ENCODE measurements at regions not wholly inside any gene's neighbourhood (a gene's known extent, or its start where the extent isn't known, plus 50 kb on each side); places are given as distances from the start of the nearest gene placed in this dataset.

- ChIA-PET POLR2A (no interaction called here), RAD21 (ENCODE audit: low non-redundant PET in 1 of 2, low total read pairs in 2 of 2, uncharacterized antibody in 2 of 2, unreplicated experiment in 2 of 2) (no interaction called here), CTCF (no interaction called here)
- BruUV-seq (replicated peaks) = no TSS peak
- H3K4me3 ChIP-seq (replicated peaks in 1 of 2; ENCODE audit: low read depth in 1 of 2, low read length in 2 of 2) = no peak overlapping the region
- DNase-seq (ENCODE audit: low read depth, low spot score) (no peak), ATAC-seq (no peak)
- H3K9me2 ChIP-seq (ENCODE audit: insufficient read depth) = no peaks in the 10 kb centered on the region
- no peaks in the 10 kb centered on the region for H3K4me1 ChIP-seq (ENCODE audit: control insufficient read depth in 1 of 2, insufficient read depth in 2 of 2, low read length in 2 of 2)
- H3K27ac ChIP-seq (ENCODE audit: low read depth, low read length) = no peak overlapping the region
- H3K79me2 ChIP-seq (ENCODE audit: insufficient read depth, low read length) = no peaks in the 10 kb centered on the region
- no peak overlapping the region for H3K9ac ChIP-seq (ENCODE audit: low read length)
- H3K9me3 ChIP-seq (ENCODE audit: control insufficient read depth in 1 of 2, insufficient read depth in 1 of 2, low read depth in 1 of 2, low read length in 2 of 2) = no peaks in the 10 kb centered on the region
- no peaks in the 10 kb centered on the region for H3K27me3 ChIP-seq (ENCODE audit: insufficient read depth, low read length)
- intact Hi-C loops (cut with micrococcal nuclease) = no loop called here
- no peaks in the 10 kb centered on the region for H4K20me1 ChIP-seq (ENCODE audit: insufficient read depth)
- H3K36me3 ChIP-seq (ENCODE audit: control insufficient read depth in 1 of 2, insufficient read depth in 2 of 2, low read length in 2 of 2) = no peaks in the 10 kb centered on the region
- H3K4me2 ChIP-seq (ENCODE audit: low read length) = no peak overlapping the region
- TF ChIP-seq CTCF (IDR thresholded peaks at IDR 0.05 in 2 of 3, conservative IDR thresholded peaks at IDR 0.05 in 1 of 3; ENCODE audit: borderline replicate concordance in 1 of 3, insufficient read depth in 1 of 3, low read depth in 2 of 3, low read length in 2 of 3) (no peak), EGR1 (IDR thresholded peaks at IDR 0.05; ENCODE audit: low read depth) (no peak)
- H2AFZ ChIP-seq (ENCODE audit: low read depth, low read length, poor library complexity, severe bottlenecking) = no peak overlapping the region
Observed at GRCh38 chr20:11550657-11551338, 366.9 kb upstream of the BTBD3 start.

GRCh38 chr20:11551479-11551878, 366.2 kb upstream of the BTBD3 start:
- no peak overlapping the region for H3K4me2 ChIP-seq (ENCODE audit: low read length)
- H3K4me1 ChIP-seq (ENCODE audit: control insufficient read depth in 1 of 2, insufficient read depth in 2 of 2, low read length in 2 of 2) = no peaks in the 10 kb centered on the region
- H3K9ac ChIP-seq (ENCODE audit: low read length) = no peak overlapping the region
- H4K20me1 ChIP-seq (ENCODE audit: insufficient read depth) = no peaks in the 10 kb centered on the region
- DNase-seq (ENCODE audit: low read depth, low spot score) = no peak
- H3K9me2 ChIP-seq (ENCODE audit: insufficient read depth) = no peaks in the 10 kb centered on the region
- ChIA-PET CTCF (no interaction called here), RAD21 (ENCODE audit: low non-redundant PET in 1 of 2, low total read pairs in 2 of 2, uncharacterized antibody in 2 of 2, unreplicated experiment in 2 of 2) (no interaction called here), POLR2A (no interaction called here)
- BruUV-seq (replicated peaks) = no TSS peak
- no peaks in the 10 kb centered on the region for H3K79me2 ChIP-seq (ENCODE audit: insufficient read depth, low read length)
- no peak overlapping the region for H2AFZ ChIP-seq (ENCODE audit: low read depth, low read length, poor library complexity, severe bottlenecking)
- intact Hi-C loops (cut with micrococcal nuclease) = no loop called here
- no peak overlapping the region for H3K4me3 ChIP-seq (replicated peaks in 1 of 2; ENCODE audit: low read depth in 1 of 2, low read length in 2 of 2)
- ATAC-seq = no peak
- no peaks in the 10 kb centered on the region for H3K9me3 ChIP-seq (ENCODE audit: control insufficient read depth in 1 of 2, insufficient read depth in 1 of 2, low read depth in 1 of 2, low read length in 2 of 2)
- H3K36me3 ChIP-seq (ENCODE audit: control insufficient read depth in 1 of 2, insufficient read depth in 2 of 2, low read length in 2 of 2) = no peaks in the 10 kb centered on the region
- H3K27ac ChIP-seq (ENCODE audit: low read depth, low read length) = no peak overlapping the region
- no peaks in the 10 kb centered on the region for H3K27me3 ChIP-seq (ENCODE audit: insufficient read depth, low read length)
- no peak for TF ChIP-seq CBX3 (IDR thresholded peaks at IDR 0.05; ENCODE audit: low read depth)
- TF ChIP-seq JUND (IDR thresholded peaks at IDR 0.05) = no peak
- TF ChIP-seq ELF1 (IDR thresholded peaks at IDR 0.05; ENCODE audit: borderline replicate concordance, low read depth) = no peak
- no peak for TF ChIP-seq EZH2 (IDR thresholded peaks at IDR 0.05)
- TF ChIP-seq POLR2A (IDR thresholded peaks at IDR 0.05; ENCODE audit: borderline replicate concordance, extremely low read depth, insufficient read depth, insufficient read length) = no peak
- no peak for TF ChIP-seq YY1 (IDR thresholded peaks at IDR 0.05; ENCODE audit: extremely low read depth, insufficient replicate concordance, low read depth, low read length)
- no peak for TF ChIP-seq ATF3 (IDR thresholded peaks at IDR 0.05)
- no peak for TF ChIP-seq ZFX (IDR thresholded peaks at IDR 0.05)
- TF ChIP-seq TCF7L2 (IDR thresholded peaks at IDR 0.05; ENCODE audit: borderline replicate concordance, extremely low read depth, insufficient read depth, insufficient read length) = no peak
- no peak for TF ChIP-seq EGR1 (IDR thresholded peaks at IDR 0.05; ENCODE audit: low read depth)
- no peak for TF ChIP-seq ZBTB33 (IDR thresholded peaks at IDR 0.05; ENCODE audit: extremely low read depth, insufficient replicate concordance, low read length)
